GM23338 (cell line): ENCODE measurements at regions not wholly inside any gene's neighbourhood (a gene's known extent, or its start where the extent isn't known, plus 50 kb on each side); places are given as distances from the start of the nearest gene placed in this dataset.
A peak's percentile ranks its signal among the peaks of the same experiment; 100 is the strongest.

Experiments
- ATAC-seq: fragments of 200-7000 bp; cut with Tn5 transposase; 3 replicates; pipeline ENCODE4 v1.9.1; 2020
- DNase-seq: peaks from one replicate; pipeline ENCODE4 v3.0.0-alpha.2; 2015; ENCODE audit warnings: low spot score
- H2AFZ ChIP-seq: fragments of 200-600 bp; sonication (generic); 2 replicates; pipeline ENCODE4 v1.8.0; 2016; ENCODE audit warnings: antibody characterized with exemption, mild to moderate bottlenecking, moderate library complexity
- H3F3A ChIP-seq: fragments of 200-600 bp; sonication (generic); replicated peaks from 2 replicates; pipeline ENCODE4 v1.8.0; 2017; ENCODE audit warnings: antibody characterized with exemption, mixed run types, low read depth
- H3K27ac ChIP-seq: fragments of 200-600 bp; sonication (generic); 2 replicates; pipeline ENCODE4 v1.6.1; 2016; ENCODE audit warnings: low read depth
- H3K27me3 ChIP-seq: fragments of 200-600 bp; sonication (generic); 2 replicates; pipeline ENCODE4 v1.8.0; 2016; ENCODE audit warnings: mild to moderate bottlenecking, mixed run types, moderate library complexity; ENCODE audit not compliant: insufficient read depth
- H3K36me3 ChIP-seq: fragments of 200-600 bp; sonication (generic); 2 replicates; pipeline ENCODE4 v1.8.0; 2016; ENCODE audit warnings: mild to moderate bottlenecking; ENCODE audit not compliant: insufficient read depth
- H3K4me1 ChIP-seq: fragments of 200-600 bp; sonication (generic); 2 replicates; pipeline ENCODE4 v1.8.0; 2016; ENCODE audit warnings: mild to moderate bottlenecking, moderate library complexity; ENCODE audit not compliant: insufficient read depth
- H3K4me2 ChIP-seq: fragments of 200-600 bp; sonication (generic); 2 replicates; pipeline ENCODE4 v1.7.1; 2017; ENCODE audit warnings: mixed run types
- H3K4me3 ChIP-seq: fragments of 200-600 bp; sonication (generic); 2 replicates; pipeline ENCODE4 v1.6.1; 2016; ENCODE audit warnings: mixed run types
- H3K79me2 ChIP-seq: fragments of 200-600 bp; sonication (generic); replicated peaks from 2 replicates; pipeline ENCODE4 v1.8.0; 2017; ENCODE audit warnings: mild to moderate bottlenecking; ENCODE audit not compliant: insufficient read depth
- H3K9me2 ChIP-seq: fragments of 200-600 bp; sonication (generic); 2 replicates; pipeline ENCODE4 v1.8.0; 2017; ENCODE audit not compliant: insufficient read depth
- H4K20me1 ChIP-seq: fragments of 200-600 bp; sonication (generic); replicated peaks from 2 replicates; pipeline ENCODE4 v1.8.0; 2017; ENCODE audit warnings: mild to moderate bottlenecking; ENCODE audit not compliant: insufficient read depth
- H3K27ac Mint-ChIP-seq: 2 replicates; pipeline ENCODE4 v1.8.0; 2020; ENCODE audit warnings: inconsistent platforms, mild to moderate bottlenecking, moderate library complexity, mixed read lengths
- H3K27me3 Mint-ChIP-seq: 3 replicates; pipeline ENCODE4 v1.8.0; 2022; ENCODE audit warnings: low read depth, mild to moderate bottlenecking, moderate library complexity, mixed read lengths, inconsistent platforms; ENCODE audit not compliant: insufficient read depth, poor library complexity
- H3K36me3 Mint-ChIP-seq: 3 replicates; pipeline ENCODE4 v1.8.0; 2021; ENCODE audit warnings: low read depth, mild to moderate bottlenecking, inconsistent platforms, moderate library complexity, mixed read lengths
- H3K4me1 Mint-ChIP-seq: 3 replicates; pipeline ENCODE4 v1.8.0; 2020; ENCODE audit warnings: mild to moderate bottlenecking, inconsistent platforms, mixed read lengths
- H3K4me3 Mint-ChIP-seq: 3 replicates; pipeline ENCODE4 v1.8.0; 2021; ENCODE audit warnings: moderate library complexity, mild to moderate bottlenecking, inconsistent platforms, mixed read lengths
- H3K9me3 Mint-ChIP-seq: 3 replicates; pipeline ENCODE4 v1.8.0; 2020; ENCODE audit warnings: moderate library complexity, mild to moderate bottlenecking, inconsistent platforms, mixed read lengths
- CTCF ChIP-seq, 2 experiments: fragments of 200-600 bp in 1 of 2; sonication (generic) in 1 of 2; conservative IDR thresholded peaks; 2 replicates each; pipeline versions ENCODE4 v1.5.1 to v1.6.1; 2016 to 2017; ENCODE audit warnings: antibody characterized with exemption in 2 of 2, low read depth in 2 of 2, mild to moderate bottlenecking in 2 of 2, moderate library complexity in 1 of 2
- ETS1 ChIP-seq: IDR thresholded peaks from 2 replicates; pipeline ENCODE4 v1.6.1; 2016; ENCODE audit warnings: antibody characterized with exemption
- EZH2 ChIP-seq: fragments of 200-600 bp; sonication (generic); IDR thresholded peaks from one replicate; pipeline ENCODE4 v1.8.0; 2017; ENCODE audit warnings: antibody characterized with exemption, mild to moderate bottlenecking, low read depth; ENCODE audit not compliant: unreplicated experiment
- NANOG ChIP-seq: IDR thresholded peaks from 2 replicates; pipeline ENCODE4 v1.6.1; 2016; ENCODE audit warnings: antibody characterized with exemption, borderline replicate concordance
- POLR2AphosphoS5 ChIP-seq: IDR thresholded peaks from 2 replicates; pipeline ENCODE4 v1.6.1; 2016; ENCODE audit warnings: antibody characterized with exemption, low read depth

- no peaks in the 10 kb centered on the region for H3K27me3 ChIP-seq
- H3K4me3 ChIP-seq: no peak overlapping the region
- no peak overlapping the region for H3K4me2 ChIP-seq
- peak overlapping the region; percentile 58; the same call in 1 of the 2 replicates for H2AFZ ChIP-seq
- no peaks in the 10 kb centered on the region for H3K36me3 ChIP-seq
- H3K79me2 ChIP-seq: no peaks in the 10 kb centered on the region
- H3K27me3 Mint-ChIP-seq: no peaks in the 10 kb centered on the region
- ATAC-seq: peak; percentile 62
- peaks cover 22% of the 10 kb centered on the region for H3K9me3 Mint-ChIP-seq
- peaks cover 3% of the 10 kb centered on the region; the same call in 1 of the 3 replicates for H3K36me3 Mint-ChIP-seq
- no peaks in the 10 kb centered on the region for H3K9me2 ChIP-seq
- no peaks in the 10 kb centered on the region; the same call in 1 of the 2 replicates for H3K4me1 ChIP-seq
- TF ChIP-seq NANOG (no peak), CTCF (conservative IDR thresholded peaks at IDR 0.05; ENCODE audit: low read depth in 2 of 2) (peak in 1 of 2 experiments; percentile 31; a peak in 3 of 4 replicates)
- H3F3A ChIP-seq: no peaks in the 10 kb centered on the region
- H3K27ac Mint-ChIP-seq: no peak overlapping the region
- H4K20me1 ChIP-seq: no peaks in the 10 kb centered on the region
- DNase-seq: peak; percentile 46
- no peak overlapping the region for H3K27ac ChIP-seq
- no peaks in the 10 kb centered on the region for H3K4me1 Mint-ChIP-seq
- no peak overlapping the region for H3K4me3 Mint-ChIP-seq
Observed at GRCh38 chr10:36817898-36818297, 307.5 kb upstream of the ANKRD30A start.

GRCh38 chr10:36808625-36809362, 316.6 kb upstream of the ANKRD30A start:
- Mint-ChIP-seq H3K27ac (no peak overlapping the region), H3K9me3 (peaks cover 5% of the 10 kb centered on the region; the same call in 2 of the 3 replicates), H3K36me3 (no peaks in the 10 kb centered on the region), H3K4me1 (no peaks in the 10 kb centered on the region; the same call in 2 of the 3 replicates), H3K4me3 (no peak overlapping the region), H3K27me3 (no peaks in the 10 kb centered on the region)
- Histone ChIP-seq H3F3A (no peaks in the 10 kb centered on the region), H2AFZ (no peak overlapping the region), H3K27me3 (no peaks in the 10 kb centered on the region), H4K20me1 (no peaks in the 10 kb centered on the region), H3K27ac (no peak overlapping the region), H3K79me2 (no peaks in the 10 kb centered on the region), H3K4me1 (no peaks in the 10 kb centered on the region), H3K9me2 (no peaks in the 10 kb centered on the region), H3K4me3 (no peak overlapping the region), H3K4me2 (no peak overlapping the region), H3K36me3 (no peaks in the 10 kb centered on the region)
- DNase-seq (no peak), ATAC-seq (no peak)
- TF ChIP-seq EZH2: no peak
- TF ChIP-seq POLR2AphosphoS5: no peak
- TF ChIP-seq CTCF (conservative IDR thresholded peaks at IDR 0.05; ENCODE audit: low read depth in 2 of 2): no peak
- TF ChIP-seq ETS1: no peak
